DMS53 treated with DMSO at 0.1 percent for 48 hours (cell line): ENCODE measurements at regions not wholly inside any gene's neighbourhood (a gene's known extent, or its start where the extent isn't known, plus 50 kb on each side); places are given as distances from the start of the nearest gene placed in this dataset.
A peak's percentile ranks its signal among the peaks of the same experiment; 100 is the strongest.

Source experiments
- DNase-seq: peaks from one replicate; lab custom pipeline; 2025; ENCODE audit not compliant: unreplicated experiment; lab: John Stamatoyannopoulos, UW

GRCh38 chr6:95071464-95071863 is 505.9 kb upstream of the MANEA start:
- no peak for DNase-seq

- DNase-seq, result no peak
Measured at GRCh38 chr6:95078457-95078856, 498.9 kb upstream of the MANEA start.

DNA sequence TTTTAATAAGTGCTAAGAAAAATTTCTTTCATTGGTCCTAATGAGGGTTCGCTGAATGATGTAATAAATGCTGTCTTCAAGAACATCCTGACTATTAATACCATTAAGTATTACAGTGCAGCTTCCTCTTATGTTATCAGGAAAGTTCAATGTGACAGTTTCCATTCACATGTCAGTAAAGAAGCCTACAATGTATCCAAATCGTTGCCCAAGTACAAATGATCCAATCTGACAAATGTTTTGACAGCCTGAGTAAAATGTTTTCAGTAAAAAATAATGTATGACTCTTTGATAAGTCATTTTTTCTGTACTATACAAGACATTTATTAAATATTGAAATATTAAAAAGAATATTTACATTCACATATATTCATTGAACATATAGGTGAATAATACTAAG is 496.1 kb upstream of the MANEA start:
- DNase-seq, result no peak

DNA sequence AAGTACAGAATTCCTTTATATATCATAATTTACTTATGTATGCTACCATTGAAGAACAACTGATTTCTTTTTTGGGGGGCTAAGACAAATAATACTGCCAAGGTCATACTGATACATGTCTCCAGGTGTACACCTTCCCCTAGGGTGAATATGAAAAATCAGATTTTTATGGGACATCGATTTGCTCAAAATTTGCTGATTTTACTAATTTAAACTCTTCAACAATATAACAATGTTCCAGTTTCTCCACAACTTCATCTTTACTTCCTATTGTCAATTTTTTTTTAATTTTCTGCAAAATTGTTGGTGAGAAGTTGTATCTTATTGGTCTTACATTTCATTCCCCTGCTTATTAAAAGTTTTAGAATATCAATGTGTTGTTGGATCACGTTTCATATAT is 495.4 kb upstream of the MANEA start:
- no peak for DNase-seq

GRCh38 chr6:95083506-95083905 is 493.8 kb upstream of the MANEA start:
- no peak for DNase-seq

DNA sequence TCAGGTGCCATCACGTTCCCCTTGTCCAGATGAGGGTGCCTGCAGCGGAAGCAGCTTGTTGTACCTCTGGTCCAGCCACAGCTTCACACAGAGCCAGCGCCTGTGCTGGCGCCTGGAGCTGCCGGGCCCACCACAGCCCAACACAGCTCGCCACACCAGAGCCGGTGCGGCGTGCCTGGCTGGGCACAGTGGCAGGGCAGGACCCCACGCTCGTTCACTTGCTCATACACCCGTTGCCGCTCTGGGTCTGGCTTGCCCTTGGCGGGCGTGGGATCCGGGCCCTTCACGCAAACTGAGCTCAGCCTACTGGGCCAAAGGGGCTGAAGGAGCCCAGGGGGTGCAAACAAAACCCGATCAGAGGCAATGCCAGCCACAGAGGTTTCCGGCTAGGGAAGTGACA is 492.5 kb upstream of the MANEA start:
- no peak for DNase-seq

- peak; percentile 55 for DNase-seq
Measured at GRCh38 chr6:95087394-95088097, 489.8 kb upstream of the MANEA start.

GRCh38 chr6:95091823-95092436 is 485.4 kb upstream of the MANEA start:
- peak; percentile 57 for DNase-seq

DNA sequence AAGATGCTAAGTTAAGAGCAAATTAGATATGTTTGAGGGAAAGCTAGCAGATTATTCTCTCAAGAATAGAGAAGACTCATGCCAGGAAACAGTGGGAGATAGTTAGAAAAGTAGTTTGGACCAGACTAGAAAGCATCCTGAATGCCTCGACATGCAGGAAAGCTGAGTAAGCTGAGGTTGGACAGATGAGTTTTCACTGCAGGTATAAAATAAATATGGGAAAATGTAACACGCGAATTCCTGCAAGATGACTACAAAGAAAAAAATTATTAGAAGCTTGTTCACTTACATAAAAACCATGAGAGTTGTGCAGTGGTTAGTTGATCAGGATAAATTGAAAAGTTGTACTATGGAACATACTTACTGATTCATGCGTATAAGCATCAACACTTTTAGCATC is 484.2 kb upstream of the MANEA start:
- no peak for DNase-seq

- peak; percentile 27 for DNase-seq
Measured at GRCh38 chr6:95094751-95095663, 482.3 kb upstream of the MANEA start.

GRCh38 chr6:95095855-95096254 is 481.5 kb upstream of the MANEA start:
- peak; percentile 39 for DNase-seq

DNA sequence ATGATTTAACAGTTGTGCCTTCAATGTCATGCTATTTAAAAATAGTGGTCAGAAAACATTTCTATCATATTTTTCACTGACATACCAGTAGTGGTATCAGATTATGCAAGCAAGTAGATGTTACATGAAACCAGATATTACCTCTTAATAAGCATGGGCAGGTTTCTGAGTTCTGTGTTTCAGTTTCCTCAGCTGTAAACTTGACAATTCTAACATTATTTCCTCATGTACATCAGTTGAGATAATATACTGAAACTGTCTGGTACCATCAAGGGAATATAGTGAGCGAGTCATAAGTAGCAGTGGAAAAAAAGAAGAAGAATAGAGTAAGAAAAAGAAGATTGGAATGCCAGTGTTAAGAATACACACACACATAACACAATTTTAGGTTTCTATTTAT is 477.9 kb upstream of the MANEA start:
- no peak for DNase-seq

DNA sequence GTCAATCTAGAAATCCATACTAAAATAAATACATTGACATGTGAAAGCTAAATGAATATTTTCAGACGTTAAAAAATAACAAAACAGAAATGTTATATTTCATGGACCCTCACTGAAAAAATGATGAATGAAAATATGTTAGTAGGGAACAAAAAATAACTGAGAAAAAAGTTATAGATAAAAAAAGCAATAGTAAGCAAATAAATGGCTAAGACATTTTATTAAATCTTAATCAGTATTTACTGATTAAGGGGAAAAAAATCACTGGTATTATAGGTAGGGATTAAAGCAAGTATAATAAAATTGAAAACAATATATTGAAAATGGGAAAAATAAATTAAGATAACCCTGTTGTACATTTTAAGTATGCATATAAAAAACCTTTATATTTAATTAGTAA is 468.1 kb upstream of the MANEA start:
- no peak for DNase-seq

- DNase-seq, result no peak
Measured at GRCh38 chr6:95110767-95111166, 466.6 kb upstream of the MANEA start.

DNA sequence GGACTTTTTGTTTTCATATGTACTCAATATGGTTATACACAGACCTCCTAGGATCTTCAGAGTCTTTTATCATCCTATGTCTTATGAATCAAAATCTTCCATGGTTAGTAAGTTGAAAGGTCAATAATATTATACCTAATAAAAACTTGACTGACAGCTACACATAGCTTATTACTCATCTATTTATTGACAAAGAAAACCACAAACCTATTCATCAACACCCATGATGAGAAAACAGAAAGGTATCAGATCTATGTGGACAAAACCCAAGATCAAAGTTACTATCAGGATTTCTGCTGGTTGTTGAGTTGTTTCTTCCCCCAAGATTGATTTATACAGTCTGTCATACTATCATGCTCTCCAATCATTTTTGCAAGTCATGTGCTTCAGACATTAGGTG is 460.1 kb upstream of the MANEA start:
- peak; percentile 26 for DNase-seq

DNA sequence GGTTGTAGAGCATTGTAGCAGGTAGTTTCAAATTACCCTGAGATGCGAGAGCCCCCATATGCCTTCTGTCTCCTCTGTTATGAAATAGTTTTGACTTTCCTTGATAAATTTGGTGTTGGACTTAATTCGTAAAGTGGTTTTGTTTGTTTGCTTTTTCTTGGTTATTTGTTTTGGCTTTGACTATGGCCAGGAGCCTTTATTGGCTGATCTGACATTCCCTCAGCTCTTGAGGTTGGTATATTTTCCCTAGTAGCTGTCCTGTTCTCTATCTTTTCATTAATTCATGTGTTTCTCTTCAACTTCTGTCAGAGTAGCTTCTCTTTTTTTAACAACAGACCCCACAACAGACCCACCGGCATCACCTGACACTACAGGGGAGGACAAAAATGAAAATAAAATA is 457.4 kb upstream of the MANEA start:
- DNase-seq, result no peak

GRCh38 chr6:95120984-95121383 is 456.4 kb upstream of the MANEA start:
- peak; percentile 63 for DNase-seq

DNA sequence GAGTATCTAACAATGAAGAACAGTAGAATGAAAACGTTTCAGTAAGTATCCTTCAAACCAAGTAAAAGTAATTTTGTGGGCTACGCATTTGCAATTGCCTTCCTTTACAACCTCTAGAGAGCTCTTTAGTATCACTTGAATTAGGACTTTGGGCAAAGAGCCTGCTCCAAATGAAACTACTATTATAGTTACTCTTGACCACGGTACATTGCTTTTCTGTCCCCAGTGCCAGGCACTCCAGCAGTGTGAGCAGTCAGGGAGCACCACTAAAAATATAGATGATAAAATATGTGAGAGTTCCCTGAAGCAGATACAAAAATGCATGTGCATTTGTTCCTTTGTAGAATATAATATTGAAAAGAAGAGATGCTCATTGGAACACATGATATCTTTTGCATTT is 450.1 kb upstream of the MANEA start:
- DNase-seq, result no peak

DNA sequence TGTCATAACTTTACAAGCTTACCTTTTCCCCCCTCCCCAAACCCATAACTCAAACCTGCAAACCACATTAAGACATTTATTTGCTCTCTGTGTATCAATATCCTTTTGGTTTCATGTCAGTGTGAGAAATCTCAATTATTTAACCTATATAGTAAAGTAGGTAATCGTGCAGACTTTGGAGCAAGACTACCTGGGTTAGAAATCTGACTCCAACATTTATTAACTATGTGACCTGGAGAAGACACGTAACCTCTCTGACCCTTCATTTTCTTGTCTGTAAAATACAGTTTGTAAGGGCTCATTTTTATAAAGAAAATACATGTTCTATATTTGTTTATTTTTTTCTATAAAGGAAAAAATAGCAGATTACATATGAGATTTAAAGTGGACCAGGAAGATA is 448.9 kb upstream of the MANEA start:
- no peak for DNase-seq

DNA sequence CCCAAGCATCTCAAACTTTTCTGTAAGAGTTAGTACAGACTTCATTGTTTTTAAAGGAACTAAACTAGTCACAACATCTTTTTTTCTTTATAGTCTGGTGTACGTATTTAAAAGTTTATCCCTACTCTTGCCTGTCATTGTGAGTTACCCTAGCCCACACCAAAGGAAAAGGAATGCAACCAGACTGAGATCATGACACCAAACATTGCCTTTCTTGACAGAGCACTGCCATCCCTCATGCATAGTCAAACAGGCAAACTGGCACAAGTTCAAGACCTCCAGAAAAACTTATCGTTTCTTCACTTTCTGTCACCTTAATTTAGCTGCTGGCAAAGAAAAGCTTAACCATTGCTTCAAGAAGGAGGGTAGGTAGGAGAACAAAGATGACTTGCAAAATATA is 448.4 kb upstream of the MANEA start:
- no peak for DNase-seq

DNA sequence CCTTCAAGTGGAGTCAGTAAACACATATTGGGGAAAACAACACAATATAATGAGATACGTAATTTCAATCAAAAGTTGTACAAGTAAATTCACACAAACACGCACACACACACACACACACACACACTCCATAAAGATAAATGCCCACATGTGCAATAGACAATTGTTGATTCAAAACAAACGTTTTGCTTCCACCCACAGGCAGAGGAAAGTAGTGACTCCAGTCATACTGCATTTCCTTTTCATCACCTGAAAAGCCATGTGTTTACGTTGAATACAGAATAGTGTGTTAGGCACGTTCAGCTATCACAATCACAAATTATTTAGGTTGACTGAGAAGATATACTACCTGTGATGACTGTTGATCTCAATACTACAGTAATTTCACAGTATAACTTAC is 443.8 kb upstream of the MANEA start:
- DNase-seq, result peak; percentile 39

DNA sequence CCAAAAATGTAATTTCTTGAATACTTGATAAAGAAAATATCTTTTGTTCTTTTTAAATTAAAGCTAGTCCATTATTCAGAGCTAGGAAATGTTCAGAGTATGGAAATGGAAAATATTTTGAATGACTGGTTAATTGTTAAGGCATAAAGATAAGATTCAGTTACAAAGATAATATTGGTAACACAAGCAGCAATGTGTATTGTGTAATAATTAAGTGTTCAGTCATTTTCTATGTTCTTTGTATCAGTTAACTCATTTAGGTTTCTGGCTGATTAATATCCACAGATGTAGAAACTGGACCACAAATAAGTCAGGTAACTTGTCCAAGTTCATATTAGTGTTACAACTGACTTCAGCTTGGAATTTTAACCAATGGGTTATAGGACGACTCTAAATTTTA is 442.2 kb upstream of the MANEA start:
- no peak for DNase-seq
